Esophagus muscularis mucosa (tissue), 3 donors: ENCODE measurements at regions not wholly inside any gene's neighbourhood (a gene's known extent, or its start where the extent isn't known, plus 50 kb on each side); places are given as distances from the start of the nearest gene placed in this dataset.

ENCODE experiments used
- small RNA-seq, 3 donors: library from RNA; depleted of rRNA; stranded (forward); fragments of <200 nt; gene quantifications; one replicate each; pipeline ENCODE3, GENCODE V24; 2016

Small RNA genes in the stretch of these regions (small RNA-seq; reads per million reads assigned to genes)
- gene AC090502.2 (0 reads per million in 3 donors), gene RF00096 (0 reads per million in 3 donors), gene RNU6-1012P (0 reads per million in 3 donors)
